H1 (cell line): ENCODE measurements at regions not wholly inside any gene's neighbourhood (a gene's known extent, or its start where the extent isn't known, plus 50 kb on each side); places are given as distances from the start of the nearest gene placed in this dataset.

ENCODE experiments used
- CTCF ChIA-PET: fragments of 300-600 bp; sonication (Branson Sonifier 250); formaldehyde crosslinking; loops from one replicate; lab custom pipeline; 2021; ENCODE audit not compliant: partially characterized antibody; lab: Charles Lee
- POLR2A ChIA-PET: fragments of 300-600 bp; sonication (Branson Sonifier 250); formaldehyde crosslinking; loops from one replicate; lab custom pipeline; 2021; ENCODE audit warnings: inconsistent platforms; ENCODE audit not compliant: partially characterized antibody; lab: Charles Lee
- DNase-seq, 2 experiments: peaks; one replicate each; pipeline versions ENCODE4 v3.0.0 to v3.0.0-alpha.2; 2010 to 2022; ENCODE audit warnings: low spot score in 2 of 2, low read depth in 1 of 2, mixed read lengths in 1 of 2
- FAIRE-seq: peaks from 2 replicates; lab custom pipeline; 2011; peaks lifted over from hg19 to GRCh38; lab: Jason Lieb, UNC
- H2AFZ ChIP-seq: 2 replicates; pipeline ENCODE4 v1.8.1; 2012; ENCODE audit warnings: low read length, inconsistent platforms
- H2AK5ac ChIP-seq: 2 replicates; pipeline ENCODE4 v1.6.1; 2013; ENCODE audit warnings: low read depth, low read length
- H2BK120ac ChIP-seq: replicated peaks from 2 replicates; pipeline ENCODE3; 2013; ENCODE audit warnings: low read depth, low read length, inconsistent platforms
- H2BK12ac ChIP-seq: 2 replicates; pipeline ENCODE4 v1.6.1; 2013; ENCODE audit warnings: low read depth, low read length
- H2BK15ac ChIP-seq: 2 replicates; pipeline ENCODE4 v1.6.1; 2013; ENCODE audit warnings: low read length
- H2BK20ac ChIP-seq: 2 replicates; pipeline ENCODE4 v1.6.1; 2013; ENCODE audit warnings: low read length
- H2BK5ac ChIP-seq: 2 replicates; pipeline ENCODE4 v1.6.1; 2013; ENCODE audit warnings: low read depth, low read length
- H3K14ac ChIP-seq: 2 replicates; pipeline ENCODE4 v1.6.1; 2013; ENCODE audit warnings: inconsistent platforms; ENCODE audit not compliant: insufficient read length
- H3K18ac ChIP-seq: 2 replicates; pipeline ENCODE4 v1.6.1; 2013; ENCODE audit warnings: low read length; ENCODE audit errors: extremely low read depth
- H3K23ac ChIP-seq: 2 replicates; pipeline ENCODE4 v1.6.1; 2013; ENCODE audit warnings: inconsistent platforms; ENCODE audit not compliant: insufficient read length
- H3K23me2 ChIP-seq: 2 replicates; pipeline ENCODE4 v1.6.1; 2013; ENCODE audit warnings: low read depth, low read length
- H3K27ac ChIP-seq: 2 replicates; pipeline ENCODE4 v1.6.1; 2011; ENCODE audit warnings: low read depth, low read length, inconsistent platforms
- H3K27me3 ChIP-seq, 4 experiments: replicated peaks in 1 of 4; 1 replicate in 1 of 4; 2 replicates in 3 of 4; pipeline versions ENCODE4 v1.6.1 to v1.8.1; 2011 to 2013; ENCODE audit warnings: low read length in 3 of 4, mild to moderate bottlenecking in 3 of 4, inconsistent platforms in 2 of 4, mixed read lengths in 2 of 4, moderate library complexity in 1 of 4; ENCODE audit not compliant: control insufficient read depth in 3 of 4, insufficient read depth in 3 of 4; ENCODE audit errors: extremely low read depth in 1 of 4
- H3K36me3 ChIP-seq, 4 experiments: 2 replicates each; pipeline versions ENCODE4 v1.6.1 to v1.8.1; 2011 to 2013; ENCODE audit warnings: mild to moderate bottlenecking in 4 of 4, low read length in 3 of 4, moderate library complexity in 2 of 4, control low read depth in 1 of 4, inconsistent platforms in 1 of 4; ENCODE audit not compliant: insufficient read depth in 4 of 4, control insufficient read depth in 2 of 4
- H3K4ac ChIP-seq: replicated peaks from 2 replicates; pipeline ENCODE3; 2013; ENCODE audit warnings: low read length, low read depth, mixed read lengths, inconsistent platforms; ENCODE audit not compliant: insufficient read length
- H3K4me1 ChIP-seq, 4 experiments: replicated peaks in 1 of 4; 1 replicate in 1 of 4; 2 replicates in 3 of 4; pipeline versions ENCODE4 v1.6.1 to v1.8.1; 2011 to 2013; ENCODE audit warnings: low read length in 3 of 4, inconsistent platforms in 2 of 4, mixed read lengths in 1 of 4; ENCODE audit not compliant: insufficient read depth in 4 of 4, control insufficient read depth in 3 of 4
- H3K4me2 ChIP-seq, 2 experiments: 2 replicates each; pipeline versions ENCODE4 v1.6.1 to v1.8.1; 2011 to 2013; ENCODE audit warnings: low read depth in 2 of 2, low read length in 2 of 2, control low read depth in 1 of 2, inconsistent platforms in 1 of 2, mild to moderate bottlenecking in 1 of 2; ENCODE audit not compliant: insufficient read depth in 1 of 2
- H3K4me3 ChIP-seq, 4 experiments: fragments of 200-600, 300-600 bp in 1 of 4; sonication (generic), shearing (Covaris generic), sonication (Bioruptor Twin) in 1 of 4; 2 replicates each; pipeline versions ENCODE4 v1.5.1 to v1.8.1; 2011 to 2016; ENCODE audit warnings: low read length in 4 of 4, low read depth in 3 of 4, control low read depth in 2 of 4, inconsistent platforms in 2 of 4, mild to moderate bottlenecking in 2 of 4, mixed read lengths in 1 of 4, moderate library complexity in 1 of 4; ENCODE audit not compliant: insufficient read depth in 2 of 4; ENCODE audit errors: extremely low read depth in 1 of 4
- H3K56ac ChIP-seq: replicated peaks from 2 replicates; pipeline ENCODE3; 2013; ENCODE audit warnings: low read depth, mild to moderate bottlenecking, mixed read lengths, low read length, inconsistent platforms; ENCODE audit not compliant: insufficient read length
- H3K79me1 ChIP-seq: 2 replicates; pipeline ENCODE4 v1.6.1; 2013; ENCODE audit warnings: low read depth, low read length, control low read depth
- H3K79me2 ChIP-seq, 2 experiments: 2 replicates each; pipeline versions ENCODE4 v1.6.1 to v1.8.1; 2012 to 2013; ENCODE audit warnings: low read length in 2 of 2, mild to moderate bottlenecking in 2 of 2, inconsistent platforms in 1 of 2; ENCODE audit not compliant: insufficient read depth in 2 of 2, control insufficient read depth in 1 of 2
- H3K9ac ChIP-seq, 4 experiments: replicated peaks in 1 of 4; 1 replicate in 1 of 4; 2 replicates in 3 of 4; pipeline versions ENCODE4 v1.6.1 to v1.8.1; 2011 to 2013; ENCODE audit warnings: low read depth in 3 of 4, low read length in 3 of 4, control low read depth in 2 of 4, mild to moderate bottlenecking in 2 of 4, moderate library complexity in 2 of 4, inconsistent platforms in 1 of 4; ENCODE audit errors: extremely low read depth in 1 of 4
- H3K9me3 ChIP-seq, 2 experiments: 2 replicates each; pipeline versions ENCODE4 v1.6.1 to v1.8.1; 2012 to 2013; ENCODE audit warnings: mild to moderate bottlenecking in 2 of 2, moderate library complexity in 2 of 2, control low read depth in 1 of 2, inconsistent platforms in 1 of 2, low read depth in 1 of 2, low read length in 1 of 2, mixed read lengths in 1 of 2; ENCODE audit not compliant: insufficient read depth in 2 of 2
- H4K20me1 ChIP-seq, 2 experiments: replicated peaks in 1 of 2; 2 replicates each; pipeline versions ENCODE3 to v1.8.1; 2011 to 2013; ENCODE audit warnings: inconsistent platforms in 2 of 2, low read length in 2 of 2, mild to moderate bottlenecking in 1 of 2; ENCODE audit not compliant: insufficient read depth in 2 of 2, control insufficient read depth in 1 of 2
- H4K5ac ChIP-seq: 2 replicates; pipeline ENCODE4 v1.6.1; 2013; ENCODE audit warnings: low read length, low read depth, mixed read lengths, inconsistent platforms; ENCODE audit not compliant: insufficient read length
- H4K8ac ChIP-seq: 2 replicates; pipeline ENCODE4 v1.8.0; 2013; ENCODE audit warnings: mild to moderate bottlenecking, moderate library complexity, low read length, inconsistent platforms; ENCODE audit not compliant: insufficient read depth; ENCODE audit errors: extremely low read depth
- H4K91ac ChIP-seq: replicated peaks from 2 replicates; pipeline ENCODE3; 2013; ENCODE audit warnings: low read length, mixed read lengths, inconsistent platforms; ENCODE audit not compliant: insufficient read length
- CREB1 ChIP-seq: IDR thresholded peaks from 2 replicates; pipeline ENCODE4 v1.6.1; 2012; ENCODE audit warnings: inconsistent platforms
- FOSL1 ChIP-seq: IDR thresholded peaks from 2 replicates; pipeline ENCODE4 v1.6.1; 2011; ENCODE audit warnings: mild to moderate bottlenecking, low read depth, low read length, moderate library complexity; ENCODE audit not compliant: insufficient read depth
- GTF2F1 ChIP-seq: IDR thresholded peaks from 2 replicates; pipeline ENCODE4 v1.6.1; 2012; ENCODE audit warnings: low read depth, low read length, improper control_type of control experiment, borderline replicate concordance
- POLR2AphosphoS5 ChIP-seq: IDR thresholded peaks from 2 replicates; pipeline ENCODE4 v1.6.1; 2011; ENCODE audit warnings: low read depth, low read length
- ZNF274 ChIP-seq: IDR thresholded peaks from 2 replicates; pipeline ENCODE4 v1.7.0; 2012; ENCODE audit warnings: low read length, borderline replicate concordance; ENCODE audit errors: extremely low read depth
- whole genome bisulfite sequencing, 2 experiments: shearing (Covaris generic) in 1 of 2; methylation state at CpG; one replicate each; pipeline versions ENCODE4 v1.1.6 to v1.1.7; 2013 to 2015; ENCODE audit warnings: low lambda C conversion rate in 2 of 2, mixed read lengths in 2 of 2, inconsistent platforms in 1 of 2, low coverage in 1 of 2, missing lambda C conversion rate in 1 of 2; ENCODE audit not compliant: insufficient replicate concordance in 2 of 2, insufficient coverage in 1 of 2, insufficient read length in 1 of 2; ENCODE audit errors: extremely low coverage in 1 of 2, missing lambda C conversion rate in 1 of 2; 5-methylcytosine and 5-hydroxymethylcytosine counted together
- TF ChIP-seq, protein P1 (sequence below): IDR thresholded peaks from 2 replicates; pipeline ENCODE4 v1.6.1; 2012; ENCODE audit warnings: inconsistent platforms

- Histone ChIP-seq H3K23ac (no peak overlapping the region), H3K56ac (no peak overlapping the region), H3K4ac (no peak overlapping the region), H3K4me1 (no peaks in the 10 kb centered on the region), H3K79me2 (no peaks in the 10 kb centered on the region), H3K79me1 (no peaks in the 10 kb centered on the region), H2BK15ac (no peak overlapping the region), H3K18ac (no peak overlapping the region), H4K91ac (no peak overlapping the region), H4K20me1 (no peaks in the 10 kb centered on the region), H2BK120ac (no peak overlapping the region), H3K27me3 (no peaks in the 10 kb centered on the region), H2AK5ac (no peak overlapping the region), H3K36me3 (no peaks in the 10 kb centered on the region), H3K4me3 (no peak overlapping the region), H4K5ac (no peak overlapping the region), H2AFZ (0 out of 2 replicates have a peak overlapping the region, but pooled peaks have one; percentile 1), H3K23me2 (no peaks in the 10 kb centered on the region; the same call in 1 of the 2 replicates), H3K27ac (no peak overlapping the region), H3K9me3 (no peaks in the 10 kb centered on the region; a peak in 1 of 4 replicates), H4K8ac (no peak overlapping the region), H3K9ac (no peak overlapping the region), H2BK5ac (no peak overlapping the region), H3K4me2 (no peak overlapping the region), H2BK12ac (no peak overlapping the region), H3K14ac (no peak overlapping the region), H2BK20ac (no peak overlapping the region)
- DNase-seq (no peak), FAIRE-seq (no peak)
- CTCF ChIA-PET = interaction anchor here (1.1 to 1.9 kb wide), 4 partner anchors 9 to 105 kb away, joined by 4 to 9 read pairs (median 5); no protein-coding TSS in a partner anchor
- TF ChIP-seq FOSL1 = no peak
- TF ChIP-seq CREB1 = no peak
- no peak for TF ChIP-seq POLR2AphosphoS5
- TF ChIP-seq ZNF274 = no peak
- no peak for TF ChIP-seq GTF2F1
- TF ChIP-seq, protein P1, sequence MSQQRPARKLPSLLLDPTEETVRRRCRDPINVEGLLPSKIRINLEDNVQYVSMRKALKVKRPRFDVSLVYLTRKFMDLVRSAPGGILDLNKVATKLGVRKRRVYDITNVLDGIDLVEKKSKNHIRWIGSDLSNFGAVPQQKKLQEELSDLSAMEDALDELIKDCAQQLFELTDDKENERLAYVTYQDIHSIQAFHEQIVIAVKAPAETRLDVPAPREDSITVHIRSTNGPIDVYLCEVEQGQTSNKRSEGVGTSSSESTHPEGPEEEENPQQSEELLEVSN = no peak
- POLR2A ChIA-PET = no interaction called here
- WGBS, 2 experiments = 86% methylated on average over 2 of the region's 2 CpGs; no CpG with 5 or more reads in 1 of the 2 experiments
Measured at GRCh38 chr12:4068981-4069669, 195.9 kb upstream of the PARP11 start.
